Heart left ventricle (tissue), 13 donors: ENCODE measurements at regions not wholly inside any gene's neighbourhood (a gene's known extent, or its start where the extent isn't known, plus 50 kb on each side); places are given as distances from the start of the nearest gene placed in this dataset.

ENCODE experiments used
- POLR2A ChIP-seq, 2 donors: fragments of 450-650 bp; IDR thresholded peaks; one replicate each; pipeline ENCODE4 v1.6.1; 2017; ENCODE audit warnings: antibody characterized with exemption in 2 of 2, mild to moderate bottlenecking in 2 of 2, moderate library complexity in 2 of 2
- TF ChIP-seq, protein P1 (sequence below), 12 donors: fragments of 200-600 bp; sonication (generic) in 4 of 12; IDR thresholded peaks; one replicate each; pipeline versions ENCODE4 v1.5.0 to v1.8.0; 2018 to 2022; ENCODE audit warnings: antibody characterized with exemption in 12 of 12, mild to moderate bottlenecking in 5 of 12
- donor health status: ischemic (EF 13 %, LVEDD 7.1; RV severe dilation, severe dysfunction).
- donor health status: DM: no; HTN: yes; CAD: no.
- donor health status: DM: no; HTN: no; CAD: no.
- donor health status: ischemic (EF 25% LVEDD 6.9; RV normal size, moderate dysfunction).
- donor health status: ischemic (EF 25% LVEDD 5.7; RV mildly dilated, moderate dysfunction).
- donor health status: ischemic (EF 35%, LVEDD 5.7; RV mildly dilated, moderate dysfunction).
- donor health status: nonischemic (EF 11% LVEDD 7.7; RV severe dilation, severe dysfunction).
- donor health status: DM: yes; HTN: yes; CAD: no.
- donor health status: PGD.
- donor health status: ischemic (EF 29% LVEDD 5.4; RV normal size, mild dysfunction).
- donor health status: nonischemic (EF 23%, LVEDD 6.1; RV moderate dilation, normal function).

GRCh38 chr1:8239039-8239305, 78.9 kb upstream of the SLC45A1 start:
- TF ChIP-seq, protein P1, sequence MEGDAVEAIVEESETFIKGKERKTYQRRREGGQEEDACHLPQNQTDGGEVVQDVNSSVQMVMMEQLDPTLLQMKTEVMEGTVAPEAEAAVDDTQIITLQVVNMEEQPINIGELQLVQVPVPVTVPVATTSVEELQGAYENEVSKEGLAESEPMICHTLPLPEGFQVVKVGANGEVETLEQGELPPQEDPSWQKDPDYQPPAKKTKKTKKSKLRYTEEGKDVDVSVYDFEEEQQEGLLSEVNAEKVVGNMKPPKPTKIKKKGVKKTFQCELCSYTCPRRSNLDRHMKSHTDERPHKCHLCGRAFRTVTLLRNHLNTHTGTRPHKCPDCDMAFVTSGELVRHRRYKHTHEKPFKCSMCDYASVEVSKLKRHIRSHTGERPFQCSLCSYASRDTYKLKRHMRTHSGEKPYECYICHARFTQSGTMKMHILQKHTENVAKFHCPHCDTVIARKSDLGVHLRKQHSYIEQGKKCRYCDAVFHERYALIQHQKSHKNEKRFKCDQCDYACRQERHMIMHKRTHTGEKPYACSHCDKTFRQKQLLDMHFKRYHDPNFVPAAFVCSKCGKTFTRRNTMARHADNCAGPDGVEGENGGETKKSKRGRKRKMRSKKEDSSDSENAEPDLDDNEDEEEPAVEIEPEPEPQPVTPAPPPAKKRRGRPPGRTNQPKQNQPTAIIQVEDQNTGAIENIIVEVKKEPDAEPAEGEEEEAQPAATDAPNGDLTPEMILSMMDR (IDR thresholded peaks at IDR 0.05), result peak in 10 of 12 donors; percentile 13 to 49 (median 28)
- TF ChIP-seq POLR2A (IDR thresholded peaks at IDR 0.05), result no peak
